NT2/D1 (cell line): ENCODE measurements at regions not wholly inside any gene's neighbourhood (a gene's known extent, or its start where the extent isn't known, plus 50 kb on each side); places are given as distances from the start of the nearest gene placed in this dataset.

Experiments used
- SUZ12 ChIP-seq: IDR thresholded peaks from 2 replicates; pipeline ENCODE4 v1.6.1; 2011; ENCODE audit not compliant: insufficient read length, insufficient read depth; ENCODE audit errors: extremely low read depth
- YY1 ChIP-seq: IDR thresholded peaks from 2 replicates; pipeline ENCODE4 v1.6.1; 2011; ENCODE audit not compliant: insufficient read length, insufficient read depth
- ZNF274 ChIP-seq: IDR thresholded peaks from 2 replicates; pipeline ENCODE4 v1.6.1; 2011; ENCODE audit warnings: mild to moderate bottlenecking, low read depth, low read length

DNA sequence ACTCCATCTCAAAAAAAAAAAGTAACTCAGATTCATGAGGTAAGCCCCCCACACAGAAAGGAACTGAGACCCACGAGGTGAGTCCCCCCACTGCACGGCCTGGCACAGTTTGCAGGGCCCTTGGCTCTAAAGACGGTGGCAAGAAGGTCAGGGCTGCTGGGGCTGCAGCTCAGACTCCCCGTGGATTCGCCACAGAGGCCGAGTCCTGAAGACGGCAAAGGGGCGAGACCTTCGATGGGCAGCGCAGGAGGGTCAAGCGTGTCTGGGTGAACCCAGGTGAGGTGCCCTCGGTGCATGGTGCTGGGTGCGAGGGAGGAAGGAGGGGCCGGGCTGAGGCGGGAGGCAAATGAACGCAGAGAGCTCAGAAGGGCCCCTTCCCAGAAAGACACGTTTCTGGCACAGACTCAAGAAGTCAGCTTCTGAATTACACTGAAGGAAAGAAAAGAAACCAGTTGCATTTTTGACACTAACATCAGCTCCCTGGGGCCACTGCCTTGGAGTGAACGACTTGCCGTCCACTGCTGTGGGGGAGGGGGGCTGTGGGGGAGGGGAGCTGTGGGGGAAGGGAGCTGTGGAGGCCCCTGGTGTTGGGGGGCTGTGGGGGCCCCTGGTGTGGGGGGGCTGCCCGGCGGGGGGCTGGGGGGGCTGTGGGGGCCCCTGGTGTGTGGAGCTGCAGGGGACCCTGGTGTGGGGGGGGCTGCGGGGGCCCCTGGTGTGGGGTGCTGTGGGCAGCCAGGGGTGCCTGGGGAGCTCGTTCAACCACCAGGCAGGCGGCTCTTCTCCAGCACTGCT is 69.8 kb upstream of the METRNL start:
- TF ChIP-seq SUZ12 (no peak), ZNF274 (no peak), YY1 (no peak)
